ENCODE measurements at regions not wholly inside any gene's neighbourhood (a gene's known extent, or its start where the extent isn't known, plus 50 kb on each side); places are given as distances from the start of the nearest gene placed in this dataset.

DNA sequence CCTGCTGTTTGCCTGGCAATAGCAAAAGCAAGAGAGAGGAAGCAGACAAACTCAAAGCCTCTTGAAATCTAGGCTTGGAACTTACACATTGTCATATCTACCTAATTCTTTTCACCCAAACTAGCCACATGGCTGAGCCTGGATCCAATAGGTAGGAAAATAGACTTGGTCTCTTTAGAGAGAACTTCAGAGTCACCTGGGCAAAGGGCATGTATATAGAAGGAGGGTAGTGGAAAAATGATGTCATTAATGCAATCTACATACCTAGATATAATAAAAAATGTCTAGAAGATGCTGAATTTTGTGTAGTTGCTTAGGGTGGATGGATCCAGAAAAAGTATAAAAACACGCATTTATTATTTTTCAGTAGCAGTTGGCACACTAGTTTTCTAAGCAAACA lies 237.0 kb upstream of the GEMIN8 start:
- TF ChIP-seq FOXP2 (optimal IDR thresholded peaks at IDR 0.05; ENCODE audit: control extremely low read depth, extremely low read length, insufficient read depth): no peak
- no peak for TF ChIP-seq EZH2 (IDR thresholded peaks at IDR 0.05)
- no peak for TF ChIP-seq POLR2AphosphoS5 (IDR thresholded peaks at IDR 0.05; ENCODE audit: borderline replicate concordance, low read depth, low read length)
